HK-2 (cell line): ENCODE measurements at regions not wholly inside any gene's neighbourhood (a gene's known extent, or its start where the extent isn't known, plus 50 kb on each side); places are given as distances from the start of the nearest gene placed in this dataset.
"Not testable (repeated sequence)": the region's sequence is repeated elsewhere in the genome, so short reads cannot be mapped to it uniquely, and the experiment has no call there.

Experiments
- DNase-seq: peaks from one replicate; pipeline ENCODE4 v3.0.0-alpha.2; 2018; ENCODE audit not compliant: unreplicated experiment

DNA sequence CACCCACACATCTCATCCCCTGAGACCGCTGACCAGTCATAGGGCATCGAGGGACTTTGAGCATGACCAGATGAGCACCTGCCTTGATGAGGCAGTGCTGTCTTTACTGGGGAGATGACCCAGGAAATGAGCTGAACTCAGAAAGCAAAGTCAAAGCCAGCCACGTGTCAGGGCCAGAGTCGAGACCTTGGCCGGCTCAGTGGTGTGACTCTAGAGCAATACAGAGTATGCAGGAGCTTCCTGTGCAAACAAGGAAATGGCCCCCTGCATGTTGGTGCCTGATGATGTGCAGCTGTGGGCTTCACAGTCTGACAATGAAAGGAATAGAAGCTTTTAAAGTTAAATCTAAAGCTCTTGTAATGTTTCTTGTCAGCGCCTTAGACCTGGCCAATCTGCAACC lies 332.9 kb downstream of the PCNX1 start:
- no peak for DNase-seq

DNA sequence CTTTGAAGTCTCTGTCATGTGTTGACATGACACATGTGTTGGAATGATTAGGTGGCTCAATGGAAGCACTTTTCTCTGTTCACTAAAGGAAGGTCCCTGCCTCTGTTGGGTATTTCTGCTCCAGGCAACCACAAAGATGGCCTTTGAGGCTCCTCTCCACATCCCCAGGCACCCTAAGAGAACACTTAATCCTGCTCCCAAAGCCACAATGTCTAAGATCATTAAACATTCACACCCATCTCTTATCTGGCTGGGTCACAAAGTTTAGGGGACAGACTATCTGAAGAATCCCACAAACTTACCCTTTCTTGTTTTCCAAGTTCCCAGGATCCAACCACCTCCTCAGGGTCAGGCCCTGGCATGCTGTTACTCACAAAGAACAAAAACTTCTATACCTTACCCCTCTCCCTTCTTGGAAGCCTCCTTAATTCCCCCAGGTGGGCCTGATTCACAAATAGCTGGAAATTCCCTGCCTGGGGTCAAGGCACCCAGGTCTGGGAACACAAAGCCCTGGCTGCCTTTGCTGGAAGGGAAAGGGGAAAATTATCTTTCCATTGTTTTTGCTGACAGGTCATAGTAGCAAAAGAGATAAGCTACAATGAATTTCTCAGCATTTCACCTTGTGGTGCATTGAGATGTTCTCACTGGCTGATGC lies 333.7 kb downstream of the PCNX1 start:
- no peak for DNase-seq

DNA sequence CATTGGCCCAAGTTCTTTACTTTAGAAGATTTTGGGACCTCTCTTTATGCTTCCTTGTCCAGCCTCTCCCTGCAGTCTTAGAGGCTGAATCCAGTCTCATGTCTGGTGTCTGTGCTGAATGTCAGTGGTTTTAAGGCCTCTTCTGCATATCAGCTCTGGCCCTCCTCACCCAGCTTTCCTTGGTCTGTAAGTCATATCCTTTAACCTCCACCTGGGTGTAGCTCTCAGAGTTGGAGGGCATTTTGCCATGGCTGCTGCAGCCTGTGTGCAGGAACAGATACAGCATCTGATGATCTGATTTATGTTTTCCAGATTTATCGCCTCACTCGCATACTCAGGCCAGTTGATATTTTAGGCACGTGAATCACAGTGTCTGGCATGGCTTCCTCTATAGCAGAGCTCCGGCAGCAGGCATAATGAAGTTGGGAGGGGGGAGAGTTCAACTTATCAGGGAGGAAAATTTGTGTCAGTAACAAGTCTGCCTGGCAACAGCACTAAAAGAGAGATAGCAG lies 335.0 kb downstream of the PCNX1 start:
- DNase-seq, result no peak

DNA sequence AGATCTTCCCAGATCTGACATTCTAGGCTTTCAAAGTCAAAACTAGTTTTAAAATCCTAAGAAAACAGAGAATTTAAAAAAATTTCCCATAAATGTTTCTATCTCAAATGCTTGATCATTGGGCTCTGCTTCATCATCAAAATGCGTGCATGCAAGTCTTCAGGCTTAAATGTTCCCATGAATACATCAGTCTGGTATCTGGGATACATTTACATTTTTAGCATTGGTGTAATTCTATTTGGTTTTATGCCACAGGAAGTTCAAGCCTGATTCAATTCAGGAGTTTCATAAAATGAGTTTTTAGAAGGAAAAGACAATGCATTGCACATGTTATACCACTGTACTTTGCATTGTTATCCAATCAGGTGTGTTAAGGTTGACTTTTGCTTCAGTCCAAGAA lies 336.4 kb downstream of the PCNX1 start:
- no peak for DNase-seq

DNA sequence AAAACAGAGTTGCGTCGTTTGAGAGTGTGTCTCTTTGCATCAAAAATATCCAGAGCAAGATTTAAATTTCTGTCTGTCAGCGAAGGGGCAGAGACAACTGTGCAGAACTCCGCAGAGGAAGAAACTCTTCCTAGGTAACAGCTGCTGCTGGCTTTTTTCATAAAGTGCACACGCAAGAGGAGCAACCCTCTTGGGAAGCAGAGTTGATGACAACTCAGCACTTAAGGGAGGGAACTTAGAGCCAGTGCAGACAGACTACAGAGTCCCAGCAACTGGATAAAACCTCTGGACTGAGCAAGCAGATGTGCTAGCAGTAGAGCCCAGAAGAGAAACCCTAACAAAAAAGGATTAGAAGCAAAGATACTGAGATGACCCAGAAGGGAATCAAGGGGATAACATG lies 337.1 kb downstream of the PCNX1 start:
- DNase-seq, result no peak

DNA sequence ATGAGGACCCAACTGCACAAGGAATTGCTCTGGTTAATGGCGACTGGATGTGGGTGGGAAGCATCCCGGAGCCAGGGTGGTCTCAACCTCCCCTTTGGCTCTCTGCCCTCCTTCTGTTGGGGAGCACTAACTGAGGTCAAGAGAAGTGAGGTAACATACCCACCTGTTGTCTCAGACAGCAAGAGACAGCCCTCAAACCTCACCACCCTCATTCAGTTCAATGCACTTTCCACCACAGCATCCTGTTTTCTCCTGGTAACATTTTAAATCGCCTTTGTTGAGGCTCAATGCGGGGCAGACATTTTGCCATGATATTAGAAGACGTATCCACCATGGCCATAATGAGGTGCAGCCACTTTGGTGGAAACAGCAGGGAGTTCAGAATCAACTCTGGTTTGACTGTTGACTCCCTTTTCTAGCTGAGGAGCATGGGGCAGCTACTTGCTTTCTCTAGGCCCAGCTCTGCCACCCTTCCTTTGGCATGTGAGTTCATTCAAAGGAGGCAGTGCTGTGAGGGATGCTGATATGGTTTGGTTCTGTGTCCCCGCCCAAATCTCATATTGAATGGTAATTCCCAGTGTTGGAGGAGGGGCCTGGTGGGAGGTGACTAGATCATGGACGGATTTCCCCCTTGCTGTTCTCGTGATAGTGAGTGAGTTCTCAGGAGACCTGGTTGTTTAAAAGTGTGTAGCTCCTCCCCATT lies 338.6 kb downstream of the PCNX1 start:
- no peak for DNase-seq

DNA sequence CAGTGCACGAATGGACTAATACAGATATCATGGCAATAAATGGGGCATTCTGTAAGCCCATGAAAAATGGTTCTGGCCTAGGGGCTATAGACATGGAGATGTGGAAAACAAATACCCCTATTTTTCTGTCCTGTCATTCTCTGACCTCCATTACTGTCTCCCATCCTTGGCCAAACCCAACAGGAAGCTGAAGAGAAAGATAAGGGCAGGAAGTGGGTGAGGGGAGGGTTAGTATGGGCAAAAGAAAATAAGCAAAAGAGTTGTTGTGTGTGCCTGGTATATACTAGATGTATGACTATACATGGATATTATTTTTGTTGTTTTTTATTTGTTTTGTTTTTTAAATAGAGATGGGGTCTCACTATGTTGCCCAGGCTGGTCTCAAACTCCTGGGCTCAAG lies 339.3 kb downstream of the PCNX1 start:
- no peak for DNase-seq

DNA sequence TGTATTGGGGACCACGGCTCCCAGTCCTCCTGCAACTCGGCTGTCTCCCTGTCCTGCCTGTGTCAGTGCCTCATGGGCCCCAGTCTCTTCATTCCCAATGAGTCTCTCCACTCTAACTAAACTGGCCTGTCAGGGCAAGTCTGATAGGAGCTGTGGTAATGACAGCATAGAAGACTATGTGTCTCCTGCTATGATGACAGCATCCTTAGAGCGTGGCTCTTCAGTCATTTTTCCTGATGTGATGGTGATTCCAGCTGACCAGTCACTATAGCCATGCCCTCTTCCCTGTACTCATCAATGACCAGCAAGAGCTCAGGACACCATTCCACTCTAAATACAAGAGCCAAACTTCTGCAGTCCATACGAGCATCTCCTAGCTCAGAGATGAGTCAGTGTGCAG lies 339.8 kb downstream of the PCNX1 start:
- DNase-seq, result no peak

DNA sequence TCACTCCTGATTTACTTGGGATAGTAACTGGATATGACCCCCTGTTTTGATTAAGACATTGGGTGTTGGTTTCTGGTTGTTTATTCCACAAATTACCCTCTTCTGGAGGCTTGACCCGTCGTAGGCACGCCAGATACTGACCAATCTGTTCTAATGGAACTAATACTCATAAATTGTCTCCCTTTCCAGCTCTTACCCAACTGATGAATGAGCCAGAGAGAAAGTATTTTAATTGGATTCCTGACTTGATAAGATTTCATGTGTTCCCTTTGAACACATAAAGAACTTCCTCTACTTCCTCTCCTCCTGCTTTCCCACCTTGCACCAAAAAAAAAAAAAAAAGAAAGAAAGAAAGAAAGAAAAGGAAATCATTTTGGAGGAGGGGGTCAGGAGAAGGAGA lies 340.9 kb downstream of the PCNX1 start:
- DNase-seq, result no peak

DNA sequence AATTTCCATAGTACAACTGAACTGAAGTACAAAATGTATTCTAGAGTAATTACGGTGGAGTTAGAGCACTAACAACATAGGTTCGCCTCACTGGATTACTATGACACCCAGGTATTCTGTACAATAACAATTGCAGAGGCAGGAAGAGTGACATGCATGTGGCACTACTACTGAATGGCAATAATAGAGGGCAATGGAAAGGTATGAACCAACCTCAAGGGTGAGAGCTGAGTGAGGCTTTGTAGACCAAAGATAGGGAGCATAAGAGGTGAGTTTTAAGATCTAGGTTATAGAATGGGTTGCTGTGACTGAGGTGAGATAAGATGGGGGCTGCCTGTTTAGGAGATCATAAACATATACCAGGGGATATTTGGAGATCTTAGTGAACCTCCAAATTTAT lies 343.1 kb downstream of the PCNX1 start:
- DNase-seq, result no peak

DNA sequence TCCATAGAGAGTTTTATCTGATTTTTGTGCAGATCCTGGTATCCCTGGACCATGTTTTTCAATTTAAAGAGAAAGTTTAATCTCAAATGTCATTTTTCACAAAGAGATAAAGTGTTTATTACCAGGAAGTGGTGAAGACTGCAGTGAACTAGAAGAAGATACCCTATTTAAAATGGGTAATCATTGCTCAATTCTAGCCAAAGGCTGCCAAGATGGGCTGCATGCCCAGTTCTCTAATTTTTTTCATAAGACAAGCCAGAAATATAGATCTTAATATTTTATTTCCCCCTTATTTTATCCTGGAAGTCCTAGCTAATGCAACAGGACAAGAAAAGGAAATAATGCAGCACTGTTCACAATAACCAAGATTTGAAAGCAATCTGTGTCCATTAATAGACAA lies 343.5 kb downstream of the PCNX1 start:
- DNase-seq, result no peak

DNA sequence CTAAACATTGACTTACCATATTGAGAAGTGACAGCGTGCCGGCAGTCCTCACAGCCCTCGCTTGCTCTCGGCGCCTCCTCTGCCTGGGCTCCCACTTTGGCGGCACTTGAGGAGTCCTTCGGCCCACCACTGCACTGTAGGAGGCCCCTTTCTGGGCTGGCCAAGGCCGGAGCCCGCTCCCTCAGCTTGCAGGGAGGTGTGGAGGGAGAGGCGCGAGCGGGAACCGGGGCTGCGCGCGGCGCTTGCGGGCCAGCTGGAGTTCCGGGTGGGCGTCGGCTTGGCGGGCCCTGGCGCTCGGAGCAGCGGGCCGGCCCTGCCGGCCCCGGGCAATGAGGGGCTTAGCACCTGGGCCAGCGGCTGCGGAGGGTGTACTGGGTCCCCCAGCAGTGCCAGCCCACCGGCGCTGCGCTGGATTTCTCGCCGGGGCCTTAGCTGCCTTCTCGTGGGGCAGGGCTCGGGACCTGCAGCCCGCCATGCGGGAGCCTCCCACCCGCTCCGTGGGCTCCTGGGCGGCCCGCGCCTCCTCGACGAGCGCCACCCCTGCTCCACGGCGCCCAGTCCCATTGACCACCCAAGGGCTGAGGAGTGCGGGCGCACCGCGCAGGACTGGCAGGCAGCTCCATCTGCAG lies 346.9 kb downstream of the PCNX1 start:
- DNase-seq, result not testable (repeated sequence)

DNA sequence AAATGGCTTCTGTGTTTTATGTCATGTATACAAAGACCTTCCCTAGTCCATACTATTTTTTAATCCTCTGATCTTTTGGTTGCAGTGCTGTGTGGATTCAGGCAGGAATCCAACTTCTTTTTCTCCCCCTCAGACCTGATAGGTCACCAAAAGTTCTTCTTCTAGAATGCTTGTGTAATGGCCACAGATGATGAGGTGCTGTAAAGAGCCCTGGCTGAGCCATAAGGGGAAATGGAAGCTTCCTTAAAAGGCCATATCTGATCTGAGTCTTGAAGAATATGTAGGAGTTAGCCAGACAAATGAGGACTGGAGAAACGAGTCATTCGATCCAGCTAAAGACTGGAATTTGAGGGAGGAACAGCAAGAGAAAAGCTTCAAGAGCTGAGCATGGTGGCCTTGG lies 353.9 kb downstream of the PCNX1 start:
- no peak for DNase-seq

DNA sequence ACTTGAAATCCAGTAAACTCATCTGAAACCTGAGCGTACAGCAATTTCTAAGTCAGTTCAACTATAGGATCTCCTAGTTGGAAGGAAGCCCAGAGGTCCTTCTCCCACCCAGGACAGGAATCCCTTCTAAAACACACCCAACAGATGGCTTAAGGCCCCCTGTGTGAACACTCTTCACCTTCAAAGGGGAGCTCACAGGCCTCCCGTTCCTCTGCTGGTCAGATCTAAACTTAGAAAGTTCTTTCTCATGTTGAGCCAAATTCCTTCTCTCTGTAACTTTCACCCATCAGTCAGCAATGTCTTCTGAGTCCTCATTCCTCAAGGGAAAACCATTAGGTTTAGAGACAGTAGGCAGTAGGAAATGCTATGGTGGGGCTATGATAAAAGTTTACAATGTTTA lies 355.2 kb downstream of the PCNX1 start:
- DNase-seq, result no peak

DNA sequence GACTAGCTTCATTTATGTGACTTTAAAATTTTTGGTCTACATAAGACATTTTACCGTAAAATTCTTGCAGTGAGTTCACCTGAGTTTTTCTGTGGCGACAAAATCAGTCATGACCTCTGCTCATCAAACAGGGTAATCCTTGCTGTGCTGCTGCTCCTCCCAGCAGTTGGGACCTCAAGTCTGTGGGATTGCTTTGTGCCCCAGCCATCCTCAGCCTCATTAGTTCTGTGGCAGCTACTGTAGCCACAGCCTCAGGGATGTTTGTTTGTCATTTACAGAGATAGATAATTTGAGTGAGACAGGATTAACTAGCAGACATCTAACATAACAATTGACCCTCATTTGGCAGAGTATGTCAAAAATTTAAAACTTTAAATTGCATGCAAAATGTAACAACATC lies 357.0 kb downstream of the PCNX1 start:
- DNase-seq, result no peak

DNA sequence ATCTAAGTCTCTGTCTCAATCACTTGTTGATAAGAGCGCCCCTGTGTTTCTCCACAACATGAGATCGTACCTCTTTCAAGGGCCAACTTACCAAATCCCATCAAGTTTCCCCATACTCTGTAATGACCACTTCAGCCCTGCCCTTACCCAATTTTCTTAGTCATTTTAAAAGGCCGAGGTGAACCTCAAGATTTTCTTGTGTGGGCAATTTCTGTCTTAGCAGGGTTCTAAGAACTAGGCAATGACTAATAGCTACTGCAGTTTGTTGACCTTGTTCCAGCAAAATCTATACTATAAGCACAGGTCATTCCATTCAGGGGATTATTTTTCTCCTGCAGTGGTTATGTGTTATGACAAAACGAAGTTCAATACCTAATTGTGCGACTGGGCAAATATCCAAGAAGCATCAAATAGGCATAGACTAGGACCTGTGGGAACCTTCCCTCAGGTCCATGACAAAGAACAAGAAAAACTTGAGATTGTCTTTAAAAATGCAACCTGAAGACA lies 359.8 kb downstream of the PCNX1 start:
- no peak for DNase-seq

DNA sequence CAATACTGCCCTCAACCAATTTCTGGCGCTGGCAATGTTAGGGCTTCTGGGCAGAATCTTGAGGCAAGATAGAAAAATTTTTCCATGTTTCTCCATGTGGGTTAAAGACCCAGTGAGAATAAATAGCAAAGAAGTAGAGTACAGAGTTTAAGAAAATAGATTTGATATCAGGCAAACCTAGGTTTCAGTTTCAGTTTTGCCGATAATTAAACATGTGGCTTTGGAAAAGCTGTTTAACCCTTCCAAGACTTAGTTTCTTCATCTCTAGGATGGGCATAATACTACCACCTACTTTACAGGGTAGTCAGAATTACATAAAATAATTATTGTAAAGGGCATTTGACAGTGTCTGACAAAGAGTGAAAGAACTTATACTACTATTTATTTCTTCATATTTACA lies 360.4 kb downstream of the PCNX1 start:
- no peak for DNase-seq

DNA sequence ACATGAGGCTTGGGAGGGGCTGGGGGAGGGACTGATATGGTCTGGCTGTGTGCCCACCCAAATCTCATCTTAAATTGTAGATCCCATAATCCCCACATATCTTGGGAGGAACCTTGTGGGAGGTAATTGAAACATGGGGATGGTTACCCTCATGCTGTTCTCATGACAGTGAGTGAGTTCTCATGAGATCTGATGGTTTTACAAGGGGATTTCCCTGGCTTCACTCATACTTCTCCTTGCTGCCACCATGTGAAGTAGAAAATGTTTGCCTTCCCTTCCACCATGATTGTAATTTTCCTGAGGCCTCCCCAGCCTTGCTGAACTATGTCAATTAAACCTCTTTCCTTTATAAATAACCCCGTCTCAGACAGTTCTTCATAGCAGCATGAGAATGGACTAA lies 362.9 kb downstream of the PCNX1 start:
- no peak for DNase-seq

DNA sequence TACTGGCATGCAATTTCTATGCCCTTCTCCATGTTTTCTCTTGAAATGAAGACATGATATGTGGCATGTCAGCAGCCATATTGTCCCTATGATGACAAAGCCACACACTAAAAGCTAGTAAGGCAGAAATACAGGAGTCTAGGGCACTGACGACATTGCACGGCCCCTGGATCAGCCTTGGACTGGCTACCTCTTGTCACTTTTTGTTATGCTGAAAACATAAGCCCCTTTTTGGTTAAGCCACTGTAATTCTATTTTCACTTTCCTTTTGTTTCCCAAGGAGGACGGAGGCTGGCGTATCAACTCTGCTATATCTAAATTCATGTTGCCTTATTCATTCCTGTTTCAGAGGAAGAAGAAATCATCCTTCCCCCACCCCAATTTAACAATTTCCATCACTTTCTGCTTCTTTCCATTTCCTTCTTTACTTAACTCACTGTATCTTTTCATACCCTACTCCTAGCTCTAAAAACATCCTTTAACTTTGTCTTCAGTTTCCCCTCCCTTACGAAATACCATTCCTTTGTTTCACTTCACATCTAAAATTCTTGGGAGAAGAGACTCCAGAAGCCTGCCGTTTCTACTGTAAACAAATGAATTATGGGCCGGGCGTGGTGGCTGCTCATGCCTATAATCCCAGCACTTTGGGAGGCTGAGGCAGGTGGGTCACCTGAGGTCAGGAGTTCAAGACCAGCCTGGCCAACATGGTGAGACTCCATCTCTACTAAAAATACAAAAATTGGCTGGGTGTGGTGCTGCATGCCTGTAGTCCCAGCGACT lies 364.1 kb downstream of the PCNX1 start:
- DNase-seq, result no peak

DNA sequence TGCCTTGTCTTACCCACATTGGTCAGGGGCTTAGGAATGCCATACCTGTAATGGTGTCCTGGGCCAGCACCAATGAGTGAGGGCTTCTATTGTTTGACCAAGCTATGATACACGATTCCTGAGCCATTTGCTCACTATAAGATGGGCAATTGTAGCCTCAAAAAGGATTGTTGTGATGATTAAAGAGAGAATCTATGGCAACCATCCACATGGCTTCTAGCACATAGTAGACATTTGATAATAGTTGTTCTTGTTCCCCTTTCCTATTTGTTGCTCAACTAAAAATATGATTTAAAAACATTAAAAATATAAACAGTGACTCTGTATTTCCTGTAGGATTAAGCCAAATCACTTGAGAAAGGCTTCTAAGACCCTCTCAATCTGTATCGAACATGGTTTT lies 366.1 kb downstream of the PCNX1 start:
- no peak for DNase-seq

DNA sequence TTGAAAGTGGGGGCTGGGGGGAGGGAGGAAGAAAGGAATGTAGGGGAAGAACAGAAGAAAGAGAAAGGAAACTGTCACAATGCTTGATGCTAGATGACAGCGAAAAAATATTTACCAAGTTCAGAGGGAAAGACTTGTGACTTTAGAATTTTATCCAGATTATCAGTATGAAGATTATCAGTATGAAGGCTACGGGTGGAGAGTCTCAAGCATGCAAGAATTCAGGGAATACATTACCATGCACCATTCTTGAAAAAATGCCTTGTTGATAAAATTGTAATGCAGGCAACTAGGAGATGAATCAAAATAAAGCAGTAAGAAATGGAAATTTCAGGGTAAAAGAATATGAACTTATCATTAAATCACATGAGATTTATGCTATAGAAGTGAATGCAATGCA lies 376.8 kb downstream of the PCNX1 start:
- DNase-seq, result no peak

DNA sequence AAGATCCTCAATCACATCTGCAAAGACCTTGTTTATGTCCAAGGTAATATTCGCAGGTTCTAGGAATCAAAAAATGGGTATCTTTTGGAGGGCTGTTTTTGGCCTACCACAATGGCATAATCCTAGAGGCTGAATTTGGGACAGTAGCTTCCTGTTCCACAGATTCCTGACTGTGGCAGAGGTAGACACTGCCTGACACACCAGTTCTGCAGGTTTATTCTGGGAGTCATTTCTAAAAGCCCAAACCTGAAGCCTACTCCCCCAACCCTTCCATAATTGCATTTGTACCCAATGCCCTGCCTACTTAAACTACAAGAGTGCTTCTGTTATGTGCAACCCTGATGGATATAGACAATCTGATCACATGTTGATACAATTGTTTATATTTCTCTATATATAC lies 378.9 kb downstream of the PCNX1 start:
- no peak for DNase-seq
